T-helper 2 cell treated with Interferon-gamma antibody and Interleukin-4, amounts not matched to agents 100 ng/mL and 5 ng/mL, for 36 hours (primary cell): ENCODE measurements at regions not wholly inside any gene's neighbourhood (a gene's known extent, or its start where the extent isn't known, plus 50 kb on each side); places are given as distances from the start of the nearest gene placed in this dataset.
"Not testable (repeated sequence)": the region's sequence is repeated elsewhere in the genome, so short reads cannot be mapped to it uniquely, and the experiment has no call there.

ENCODE experiments used
- intact Hi-C: fragments of 100-400 bp; cut with micrococcal nuclease; formaldehyde crosslinking; loops from one replicate; pipeline ENCODE4 v1.15.1; 2023

DNA sequence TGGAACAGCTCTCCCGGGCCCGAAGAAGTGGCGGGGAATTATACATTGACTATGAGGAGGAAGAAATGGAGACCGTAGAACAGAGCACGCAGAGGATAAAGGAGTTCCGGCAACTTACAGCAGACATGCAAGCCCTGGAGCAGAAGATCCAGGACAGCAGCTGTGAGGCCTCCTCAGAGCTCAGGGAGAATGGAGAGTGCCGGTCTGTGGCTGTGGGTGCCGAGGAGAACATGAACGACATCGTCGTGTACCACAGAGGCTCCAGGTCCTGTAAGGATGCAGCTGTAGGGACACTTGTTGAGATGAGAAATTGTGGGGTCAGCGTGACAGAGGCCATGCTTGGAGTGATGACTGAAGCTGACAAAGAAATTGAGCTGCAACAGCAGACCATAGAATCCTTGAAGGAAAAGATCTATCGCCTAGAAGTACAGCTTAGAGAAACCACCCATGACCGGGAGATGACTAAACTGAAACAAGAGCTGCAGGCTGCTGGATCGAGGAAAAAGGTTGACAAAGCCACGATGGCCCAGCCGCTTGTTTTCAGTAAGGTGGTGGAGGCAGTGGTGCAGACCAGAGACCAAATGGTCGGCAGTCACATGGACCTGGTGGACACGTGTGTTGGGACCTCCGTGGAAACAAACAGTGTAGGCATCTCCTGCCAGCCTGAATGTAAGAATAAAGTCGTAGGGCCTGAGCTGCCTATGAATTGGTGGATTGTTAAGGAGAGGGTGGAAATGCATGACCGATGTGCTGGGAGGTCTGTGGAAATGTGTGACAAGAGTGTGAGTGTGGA, 129.5 kb upstream of the DMRT1 start:
- intact Hi-C loops, result no loop called here

DNA sequence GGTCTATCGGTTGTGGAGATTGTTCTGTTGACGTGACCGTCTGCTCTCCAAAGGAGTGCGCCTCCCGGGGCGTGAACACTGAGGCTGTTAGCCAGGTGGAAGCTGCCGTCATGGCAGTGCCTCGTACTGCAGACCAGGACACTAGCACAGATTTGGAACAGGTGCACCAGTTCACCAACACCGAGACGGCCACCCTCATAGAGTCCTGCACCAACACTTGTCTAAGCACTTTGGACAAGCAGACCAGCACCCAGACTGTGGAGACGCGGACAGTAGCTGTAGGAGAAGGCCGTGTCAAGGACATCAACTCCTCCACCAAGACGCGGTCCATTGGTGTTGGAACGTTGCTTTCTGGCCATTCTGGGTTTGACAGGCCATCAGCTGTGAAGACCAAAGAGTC, 128.9 kb upstream of the DMRT1 start:
- intact Hi-C loops, result no loop called here

DNA sequence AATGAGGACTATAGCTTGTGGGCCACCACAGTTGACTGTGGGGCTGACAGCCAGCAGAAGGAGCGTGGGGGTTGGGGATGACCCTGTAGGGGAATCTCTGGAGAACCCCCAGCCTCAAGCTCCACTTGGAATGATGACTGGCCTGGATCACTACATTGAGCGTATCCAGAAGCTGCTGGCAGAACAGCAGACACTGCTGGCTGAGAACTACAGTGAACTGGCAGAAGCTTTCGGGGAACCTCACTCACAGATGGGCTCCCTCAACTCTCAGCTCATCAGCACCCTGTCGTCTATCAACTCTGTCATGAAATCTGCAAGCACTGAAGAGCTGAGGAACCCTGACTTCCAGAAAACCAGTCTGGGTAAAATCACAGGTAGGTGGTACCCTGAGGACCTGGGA, 128.4 kb upstream of the DMRT1 start:
- intact Hi-C loops, result no loop called here

DNA sequence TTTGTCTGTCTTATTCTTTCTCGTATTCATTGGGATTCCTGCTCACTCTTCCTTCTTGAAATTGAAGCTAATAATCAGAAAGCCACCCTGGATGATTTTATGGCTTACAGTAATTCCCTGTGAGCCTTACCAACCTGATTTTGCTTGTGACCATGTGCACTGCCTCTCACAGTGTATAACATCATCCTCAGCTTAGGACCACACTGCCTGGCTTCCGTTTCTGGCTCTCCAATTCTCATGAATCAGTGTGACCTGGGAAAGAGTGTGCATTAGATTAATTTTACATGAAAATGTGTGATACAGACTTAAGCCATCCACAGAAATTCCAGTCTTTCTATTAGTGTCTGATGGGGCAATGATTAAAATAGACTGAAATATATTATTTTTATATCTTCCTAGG, 126.8 kb upstream of the DMRT1 start:
- intact Hi-C loops, result no loop called here

DNA sequence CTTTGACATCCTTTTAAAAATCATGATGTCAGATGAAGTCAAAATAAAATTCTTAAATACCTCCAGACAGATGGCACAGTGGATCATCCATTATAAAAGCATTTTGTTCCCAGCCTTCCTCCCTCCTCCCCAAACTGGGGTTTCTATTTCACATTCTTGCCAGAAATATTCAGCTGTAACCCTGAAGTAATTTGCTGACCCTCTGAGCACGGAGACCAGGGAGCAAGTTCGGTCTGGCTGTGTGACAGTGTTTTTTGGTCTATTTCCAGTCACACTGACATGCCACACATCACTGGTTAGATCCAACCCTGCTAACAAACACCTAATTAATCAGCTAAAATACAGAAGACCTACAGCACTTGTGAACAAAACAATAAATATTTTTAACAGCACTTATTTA, 126.2 kb upstream of the DMRT1 start:
- intact Hi-C loops, result no loop called here

DNA sequence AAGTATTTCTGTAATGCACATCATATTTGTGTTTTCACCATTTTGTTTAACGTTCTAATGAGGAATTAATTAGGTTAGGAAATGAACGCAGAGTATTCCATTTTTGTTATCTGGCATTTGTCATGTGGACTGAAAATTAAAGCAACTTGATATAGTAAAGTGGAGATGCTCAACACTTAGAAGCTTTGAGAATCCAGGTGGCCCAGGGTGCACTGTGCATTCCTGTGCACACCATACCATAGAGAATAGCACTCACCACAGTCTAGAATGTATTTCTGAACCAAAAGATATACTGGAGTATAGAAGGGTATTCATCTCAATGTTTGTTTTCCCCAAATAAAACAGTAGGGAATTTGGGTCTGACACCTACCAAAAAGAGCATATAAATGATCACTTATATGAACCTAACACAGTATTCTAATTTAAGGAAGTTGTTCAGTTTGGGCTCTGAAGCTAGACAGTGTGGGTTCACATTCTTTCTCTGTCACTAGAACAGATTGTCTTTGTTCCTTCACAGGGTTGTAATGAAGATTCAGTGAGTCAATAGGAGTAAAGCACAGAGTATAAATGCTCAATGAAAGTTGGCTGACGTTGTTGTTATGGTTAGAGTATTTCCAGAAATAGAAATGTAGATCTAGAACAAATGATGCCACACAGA, 125.6 kb upstream of the DMRT1 start:
- intact Hi-C loops, result no loop called here

DNA sequence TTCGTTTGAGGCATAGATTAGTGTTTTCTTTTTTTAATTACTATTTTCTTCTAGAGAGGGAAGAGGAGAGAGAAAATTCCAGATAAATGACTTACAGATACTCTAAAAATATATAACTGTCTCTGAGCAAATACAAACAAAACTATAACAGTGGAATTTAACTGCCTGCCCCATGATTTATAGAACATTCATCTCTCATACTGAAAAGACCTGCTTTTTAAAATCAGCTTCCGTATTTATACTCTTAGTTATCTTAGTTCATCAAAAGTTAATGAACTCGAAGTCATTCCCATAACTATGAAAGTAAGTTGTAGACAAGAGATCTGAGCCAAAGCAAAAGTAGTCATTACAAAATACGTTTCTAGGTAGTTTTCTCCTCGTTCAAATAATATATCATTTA, 123.8 kb upstream of the DMRT1 start:
- intact Hi-C loops, result no loop called here

DNA sequence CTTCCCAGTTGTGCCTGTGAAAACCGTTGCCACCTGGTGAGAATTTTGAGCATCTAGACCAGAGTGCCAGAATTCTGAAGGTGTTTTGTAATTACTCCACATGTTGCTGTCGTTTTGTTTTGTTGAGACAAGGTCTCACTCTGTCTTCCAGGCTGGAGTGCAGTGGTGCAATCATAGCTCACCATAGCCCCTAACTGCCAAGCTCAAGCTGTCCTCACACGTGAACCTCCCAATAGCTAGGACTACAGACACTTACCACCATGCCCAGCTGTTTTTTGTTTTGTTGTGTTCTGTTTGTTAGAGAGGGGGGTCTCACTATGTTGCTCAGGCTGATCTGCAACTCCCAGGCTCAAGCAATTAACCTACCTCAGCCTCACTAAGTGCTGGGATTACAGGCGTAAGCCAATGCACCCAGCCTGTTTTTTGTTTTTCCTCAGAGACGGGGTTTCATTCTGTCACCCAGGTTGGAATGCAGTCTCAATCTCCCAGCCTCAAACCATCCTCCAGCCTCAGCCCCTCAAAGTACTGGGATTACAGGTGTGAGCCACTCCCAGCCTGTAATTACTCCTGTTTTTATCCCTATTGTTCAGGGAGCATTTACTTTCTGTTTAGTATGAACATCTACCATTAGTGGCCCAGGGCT, 121.1 kb upstream of the DMRT1 start:
- intact Hi-C loops, result no loop called here

DNA sequence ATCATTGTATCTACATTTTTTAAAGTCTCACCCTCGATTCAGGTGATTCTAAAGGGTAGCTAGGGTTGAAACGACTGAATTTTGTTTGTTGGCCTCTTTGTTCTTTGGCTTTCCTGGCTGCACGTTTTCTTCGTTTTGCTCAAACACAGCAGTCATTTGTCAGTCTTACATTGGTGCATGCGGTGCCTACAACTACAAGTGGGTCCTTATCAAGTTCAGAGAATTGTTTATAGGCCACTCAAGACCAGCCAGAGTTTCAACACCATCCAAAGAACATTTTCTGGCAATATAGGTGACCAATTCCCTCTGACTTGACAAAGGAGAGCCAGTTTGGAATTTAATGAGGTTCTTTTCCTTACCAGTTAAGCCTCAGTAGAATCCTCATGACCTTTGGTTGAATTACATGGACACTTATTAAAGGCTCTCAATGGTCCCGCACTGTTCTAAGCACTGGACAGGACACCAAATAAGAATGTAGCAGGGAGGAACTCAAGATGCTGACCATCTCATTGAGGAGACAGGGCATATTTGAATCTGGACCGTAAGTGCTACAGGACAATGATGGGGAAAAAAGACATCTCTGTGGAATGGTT, 119.0 kb upstream of the DMRT1 start:
- intact Hi-C loops, result no loop called here

DNA sequence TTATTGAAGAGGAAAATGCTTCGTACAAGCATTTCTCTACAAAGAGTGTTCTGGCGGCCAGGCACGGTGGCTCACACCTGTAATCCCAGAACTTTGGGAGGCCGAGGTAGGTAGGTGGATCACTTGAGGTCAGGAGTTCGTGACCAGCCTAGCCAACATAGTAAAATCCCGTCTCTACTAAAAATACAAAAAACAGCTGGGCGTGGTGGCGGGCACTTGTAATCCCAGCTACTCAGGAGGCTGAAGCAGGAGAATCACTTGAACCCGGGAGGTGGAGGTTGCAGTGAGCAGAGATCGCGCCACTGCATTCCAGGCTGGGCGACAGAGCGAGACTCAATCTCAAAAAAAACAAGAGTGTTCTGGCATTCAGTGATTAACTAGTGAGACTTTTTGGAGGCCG, 117.0 kb upstream of the DMRT1 start:
- intact Hi-C loops, result not testable (repeated sequence)

DNA sequence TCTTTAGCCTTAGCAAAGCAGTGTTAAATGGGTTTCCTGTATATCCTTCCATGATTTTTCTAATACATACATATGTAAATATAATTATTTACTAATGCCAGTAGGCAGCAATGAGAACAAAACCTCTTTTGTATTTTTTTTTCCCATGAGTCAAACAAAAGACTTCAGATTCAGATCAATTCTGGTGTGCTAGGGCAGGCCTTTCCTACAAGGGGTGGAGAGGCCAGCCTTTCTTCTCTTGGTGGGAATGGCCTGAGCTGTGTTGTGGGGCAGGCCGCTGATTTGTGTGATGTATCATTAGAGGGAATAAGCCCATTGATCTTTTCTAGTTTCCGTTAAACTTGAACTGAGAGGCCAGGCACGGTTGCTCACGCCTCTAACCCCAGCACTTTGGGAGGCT, 115.5 kb upstream of the DMRT1 start:
- intact Hi-C loops, result no loop called here

DNA sequence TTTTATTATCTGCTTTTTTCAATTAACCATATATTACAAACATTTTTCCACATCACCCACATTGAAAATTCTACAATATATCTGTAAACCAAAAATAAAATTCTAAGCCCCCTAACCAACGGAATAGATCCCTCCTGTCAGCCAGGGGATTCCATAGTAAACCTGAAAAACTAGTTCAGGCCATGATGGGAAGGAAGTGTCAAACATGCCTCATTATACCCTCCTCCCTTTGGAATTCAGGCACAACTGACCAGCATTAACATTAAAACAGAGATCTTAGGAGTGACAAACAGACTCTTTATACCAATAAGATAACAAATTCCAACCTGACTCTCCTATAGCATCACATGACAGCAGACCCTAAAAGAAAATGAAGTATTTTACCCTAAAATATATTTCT, 113.7 kb upstream of the DMRT1 start:
- intact Hi-C loops, result no loop called here

DNA sequence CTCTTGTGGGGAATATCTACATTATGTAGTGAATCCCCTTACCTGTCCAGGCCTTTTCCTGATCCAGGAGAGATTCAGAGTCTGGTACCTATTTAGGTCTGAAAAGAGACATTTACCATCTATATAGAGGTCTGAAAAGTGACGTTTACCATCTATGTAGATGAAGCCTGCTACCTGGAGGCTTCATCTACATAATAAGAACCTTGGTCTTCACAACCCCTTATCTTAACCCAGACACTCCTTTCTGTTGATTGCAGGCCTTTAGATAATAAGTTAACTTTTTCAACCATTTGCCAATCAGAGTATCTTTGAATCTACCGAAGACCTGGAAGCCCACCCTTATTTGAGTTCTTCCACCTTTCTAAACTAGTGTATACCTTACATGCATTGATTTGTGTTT, 113.0 kb upstream of the DMRT1 start:
- intact Hi-C loops, result no loop called here

DNA sequence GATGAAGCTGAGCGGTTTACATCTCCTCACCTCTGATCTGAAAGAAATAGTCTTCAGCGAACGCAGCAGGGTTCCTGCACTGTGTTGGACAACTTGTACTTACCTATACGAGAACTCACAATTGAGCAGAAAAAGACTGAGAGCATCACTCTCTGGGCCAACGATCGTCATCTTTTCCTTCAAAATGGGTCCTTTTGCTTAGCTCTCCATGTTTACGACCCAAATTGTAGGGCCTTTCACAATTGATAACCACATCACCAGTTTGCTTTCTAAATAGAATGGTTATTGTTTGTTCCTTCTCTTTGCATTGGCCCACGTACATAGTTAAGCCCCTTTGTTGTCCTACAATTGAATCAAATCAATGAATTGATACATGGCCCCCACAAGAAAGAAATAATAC, 110.0 kb upstream of the DMRT1 start:
- intact Hi-C loops, result no loop called here

DNA sequence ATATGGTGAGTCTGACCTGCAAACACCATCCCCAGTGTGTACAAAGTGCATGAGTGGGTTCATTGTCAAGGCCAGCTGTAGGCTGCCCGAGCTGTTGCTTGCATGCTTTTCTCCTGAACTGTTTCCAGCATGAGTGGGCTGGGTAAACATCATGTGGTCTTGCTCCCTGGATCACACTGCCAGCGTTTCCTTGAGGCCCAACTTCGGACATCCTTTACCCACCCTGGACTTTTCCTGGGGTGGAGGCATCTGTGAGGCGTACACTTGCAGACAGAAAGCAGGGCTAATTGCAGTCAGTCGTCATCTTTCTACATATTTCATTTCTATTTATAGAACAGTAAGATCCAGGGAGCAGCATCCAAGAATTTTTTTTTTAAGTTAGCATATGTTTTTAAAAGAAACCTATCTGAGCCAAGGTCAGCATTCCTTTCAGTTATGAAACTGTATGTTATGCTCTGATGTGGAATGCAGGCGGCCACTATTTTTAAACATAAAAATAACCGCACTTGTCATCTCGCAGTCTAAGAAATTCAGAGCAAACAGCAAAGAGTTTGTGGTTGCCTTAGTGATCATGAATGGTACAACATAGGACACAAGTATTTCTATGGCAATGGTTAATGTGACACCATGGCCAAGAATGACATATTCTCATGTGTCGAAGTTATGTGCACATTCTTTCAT, 106.5 kb upstream of the DMRT1 start:
- intact Hi-C loops, result no loop called here

DNA sequence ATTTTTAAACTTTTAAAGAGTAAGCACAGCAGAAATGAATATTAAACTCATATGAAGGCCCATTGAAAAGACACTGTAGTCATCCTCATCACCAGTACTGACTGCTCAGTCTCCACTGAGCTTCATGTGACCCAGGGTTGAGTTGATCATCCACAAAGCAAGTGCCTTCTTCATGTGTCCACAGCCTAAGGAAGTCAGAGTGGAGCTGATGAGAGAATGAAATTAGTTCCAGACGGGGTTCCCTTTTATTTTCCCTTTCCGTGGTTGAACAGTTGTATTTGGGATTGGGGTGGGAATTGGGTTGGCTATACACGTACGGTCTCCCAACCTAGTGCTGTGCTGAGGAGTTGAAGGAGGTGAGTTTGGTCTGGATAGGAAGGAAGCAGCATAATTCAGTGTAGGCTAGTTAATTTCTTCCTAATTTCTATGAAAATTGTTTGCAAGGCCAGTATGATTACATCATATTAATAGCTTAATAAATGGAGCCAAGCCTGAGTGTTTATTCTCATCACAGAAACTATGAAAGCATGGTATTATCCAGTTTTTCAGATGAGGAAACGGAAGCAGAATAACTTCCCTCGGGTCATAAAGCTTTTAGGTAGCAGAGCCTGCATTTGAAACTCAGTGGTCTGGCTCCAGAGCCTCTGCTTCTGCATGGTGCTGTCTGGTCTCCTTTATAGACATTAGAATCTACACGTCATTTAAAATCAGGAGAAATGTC, 103.9 kb upstream of the DMRT1 start:
- intact Hi-C loops, result no loop called here

DNA sequence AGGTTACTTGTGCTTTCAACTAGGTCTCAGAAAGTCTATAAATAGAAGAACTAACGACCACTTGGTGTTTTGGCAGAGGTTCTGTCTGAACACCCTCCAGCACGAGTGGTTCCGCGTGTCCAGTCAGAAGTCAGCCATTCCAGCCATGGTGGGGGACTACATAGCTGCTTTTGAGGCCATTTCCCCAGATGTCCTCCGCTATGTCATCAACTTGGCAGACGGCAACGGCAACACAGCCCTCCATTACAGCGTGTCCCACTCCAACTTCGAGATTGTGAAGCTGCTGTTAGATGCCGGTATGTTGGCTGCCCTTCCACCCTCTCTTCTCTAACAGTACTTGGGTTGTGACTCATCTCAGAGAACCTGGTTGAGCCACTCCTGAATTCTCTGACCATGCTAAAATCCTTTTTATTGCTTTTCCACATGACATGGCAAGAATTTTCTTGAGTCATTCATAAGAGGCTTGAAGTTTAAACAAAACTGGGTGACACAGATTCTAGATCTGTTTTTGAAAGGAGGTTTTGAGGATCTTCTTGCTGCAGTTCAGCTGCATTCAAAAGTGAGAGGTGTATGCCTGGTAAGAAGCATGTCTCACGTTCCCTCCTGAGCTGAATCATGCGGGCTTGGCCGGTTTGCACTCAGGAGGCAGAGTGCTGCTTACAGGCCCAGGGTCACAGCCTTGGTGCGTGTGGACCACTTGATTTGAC, 103.1 kb upstream of the DMRT1 start:
- intact Hi-C loops, result no loop called here

DNA sequence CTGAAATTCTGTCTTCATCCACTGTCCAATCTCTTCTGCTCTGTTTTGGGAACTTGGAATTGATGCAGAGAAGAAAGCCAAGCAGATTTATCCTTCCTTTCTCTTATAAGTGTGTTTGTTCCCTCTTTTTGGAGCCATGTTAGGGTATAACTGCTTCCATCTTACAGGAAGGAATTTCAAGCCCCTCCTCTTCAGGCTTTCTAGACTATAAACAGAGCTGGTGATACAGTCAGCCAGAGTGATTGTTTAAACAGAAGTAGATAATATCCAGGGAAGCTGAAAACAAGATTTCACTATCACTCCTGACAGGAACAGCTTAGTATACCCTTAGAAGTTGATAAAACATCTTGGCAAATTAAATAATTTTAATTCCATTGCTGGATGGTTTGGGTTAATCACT, 102.1 kb upstream of the DMRT1 start:
- intact Hi-C loops, result no loop called here

DNA sequence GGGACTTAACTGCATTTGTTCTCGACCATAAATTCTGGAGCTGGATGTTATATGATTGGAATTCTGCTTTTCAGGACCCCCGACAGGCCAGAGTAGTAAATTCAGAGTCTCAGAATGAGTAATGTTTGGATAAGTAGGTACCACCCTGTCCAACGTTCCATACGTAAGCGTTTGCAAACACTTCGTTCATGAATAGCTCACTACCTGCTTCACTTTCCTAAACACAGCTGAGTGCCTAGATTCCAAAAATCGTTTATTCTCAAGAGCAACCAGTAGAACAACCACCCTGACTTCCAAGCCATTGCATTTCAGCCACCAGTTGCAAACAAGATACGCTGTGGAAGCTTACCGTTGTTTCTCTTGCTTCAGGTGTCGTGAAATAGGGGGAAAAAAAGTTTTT, 101.3 kb upstream of the DMRT1 start:
- intact Hi-C loops, result no loop called here

DNA sequence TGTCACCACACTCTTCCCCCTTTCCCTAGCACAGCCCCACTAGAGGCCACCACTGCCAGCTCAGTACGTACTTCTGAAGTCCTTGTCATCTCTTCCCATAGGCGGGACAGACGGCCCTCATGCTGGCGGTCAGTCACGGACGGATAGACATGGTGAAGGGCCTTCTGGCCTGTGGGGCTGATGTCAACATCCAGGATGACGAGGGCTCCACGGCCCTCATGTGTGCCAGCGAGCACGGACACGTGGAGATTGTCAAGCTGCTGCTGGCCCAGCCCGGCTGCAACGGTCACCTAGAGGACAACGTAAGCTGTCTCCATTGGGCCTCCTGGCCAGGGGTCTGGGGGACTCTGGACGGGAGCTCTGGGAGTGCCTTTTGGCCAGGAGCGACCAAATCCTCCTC, 99.4 kb upstream of the DMRT1 start:
- intact Hi-C loops, result no loop called here
